ENCODE measurements at regions not wholly inside any gene's neighbourhood (a gene's known extent, or its start where the extent isn't known, plus 50 kb on each side); places are given as distances from the start of the nearest gene placed in this dataset.
A peak's percentile ranks its signal among the peaks of the same experiment; 100 is the strongest.

GRCh38 chr6:14784596-14785492 lies 461.0 kb upstream of the JARID2 start:
- peak; percentile 46 for DNase-seq

- DNase-seq, result no peak
These were observed 460.4 kb upstream of the JARID2 start for GRCh38 chr6:14785493-14785790.

GRCh38 chr6:14786008-14786407 lies 459.9 kb upstream of the JARID2 start:
- no peak for DNase-seq

GRCh38 chr6:14786455-14786854 lies 459.4 kb upstream of the JARID2 start:
- DNase-seq, result no peak

- DNase-seq, result peak; percentile 64
These were observed 458.6 kb upstream of the JARID2 start for GRCh38 chr6:14787250-14787649.

- no peak for DNase-seq
These were observed 458.2 kb upstream of the JARID2 start for GRCh38 chr6:14787677-14788076.

GRCh38 chr6:14789996-14790395 lies 455.9 kb upstream of the JARID2 start:
- DNase-seq, result no peak

GRCh38 chr6:14790976-14791375 lies 454.9 kb upstream of the JARID2 start:
- DNase-seq, result no peak

- no peak for DNase-seq
These were observed 454.3 kb upstream of the JARID2 start for GRCh38 chr6:14791526-14791925.

GRCh38 chr6:14792118-14792955 lies 453.5 kb upstream of the JARID2 start:
- DNase-seq, result no peak

- no peak for DNase-seq
These were observed 450.4 kb upstream of the JARID2 start for GRCh38 chr6:14795451-14795850.

- no peak for DNase-seq
These were observed 448.7 kb upstream of the JARID2 start for GRCh38 chr6:14796974-14797762.

GRCh38 chr6:14797875-14798593 lies 447.8 kb upstream of the JARID2 start:
- DNase-seq, result no peak

GRCh38 chr6:14798594-14798982 lies 447.3 kb upstream of the JARID2 start:
- no peak for DNase-seq

GRCh38 chr6:14798996-14799588 lies 446.8 kb upstream of the JARID2 start:
- no peak for DNase-seq

GRCh38 chr6:14799928-14800327 lies 445.9 kb upstream of the JARID2 start:
- peak; percentile 71 for DNase-seq

- no peak for DNase-seq
These were observed 443.2 kb upstream of the JARID2 start for GRCh38 chr6:14802514-14803160.

GRCh38 chr6:14804001-14804784 lies 441.7 kb upstream of the JARID2 start:
- DNase-seq, result no peak

GRCh38 chr6:14804785-14805210 lies 441.1 kb upstream of the JARID2 start:
- DNase-seq, result no peak

GRCh38 chr6:14806101-14806500 lies 439.8 kb upstream of the JARID2 start:
- no peak for DNase-seq

GRCh38 chr6:14807130-14807529 lies 438.7 kb upstream of the JARID2 start:
- DNase-seq, result no peak
